ENCODE measurements at regions not wholly inside any gene's neighbourhood (a gene's known extent, or its start where the extent isn't known, plus 50 kb on each side); places are given as distances from the start of the nearest gene placed in this dataset.
"Not testable (repeated sequence)": the region's sequence is repeated elsewhere in the genome, so short reads cannot be mapped to it uniquely, and the experiment has no call there.

DNA sequence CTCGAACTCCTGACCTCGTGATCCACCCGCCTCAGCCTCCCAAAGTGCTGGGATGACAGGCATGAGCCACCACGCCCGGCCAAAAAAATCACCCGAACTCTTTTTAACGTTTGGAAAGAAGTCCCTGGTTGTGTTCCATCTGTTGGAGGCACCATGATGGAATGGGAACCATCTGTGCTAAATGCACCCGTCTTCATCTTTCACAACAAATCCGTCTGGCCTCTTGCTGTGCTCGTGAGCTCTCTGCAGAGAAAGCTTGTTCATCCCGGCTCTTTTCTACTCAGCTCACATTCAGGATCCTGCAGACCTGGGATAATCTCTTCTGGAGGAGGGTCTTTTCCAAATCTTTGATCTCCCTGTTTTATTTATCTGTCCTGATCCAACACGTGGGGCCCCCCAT lies 188.8 kb downstream of the CRLF2 start:
- intact Hi-C loops (cut with micrococcal nuclease; ENCODE audit: unreplicated experiment): no loop called here
- Histone ChIP-seq H3K9me3 (ENCODE audit: low read depth, low read length, poor library complexity, severe bottlenecking) (peaks cover 8% of the 10 kb centered on the region), H3K4me3 (ENCODE audit: low read depth, low read length, poor library complexity, severe bottlenecking) (no peak overlapping the region), H3K36me3 (ENCODE audit: insufficient read depth, low read length, poor library complexity, severe bottlenecking) (no peaks in the 10 kb centered on the region), H3K27me3 (replicated peaks; ENCODE audit: insufficient read depth, low read depth, low read length, poor library complexity) (no peaks in the 10 kb centered on the region), H3K27ac (ENCODE audit: low read depth, low read length, poor library complexity, severe bottlenecking) (no peak overlapping the region), H3K4me1 (ENCODE audit: insufficient read depth, low read length, poor library complexity, severe bottlenecking) (no peaks in the 10 kb centered on the region)
- CTCF ChIA-PET: no interaction called here
- no peak for TF ChIP-seq EZH2 (IDR thresholded peaks at IDR 0.05; ENCODE audit: borderline replicate concordance, low read depth, low read length, poor library complexity, severe bottlenecking)
- TF ChIP-seq, protein P1, sequence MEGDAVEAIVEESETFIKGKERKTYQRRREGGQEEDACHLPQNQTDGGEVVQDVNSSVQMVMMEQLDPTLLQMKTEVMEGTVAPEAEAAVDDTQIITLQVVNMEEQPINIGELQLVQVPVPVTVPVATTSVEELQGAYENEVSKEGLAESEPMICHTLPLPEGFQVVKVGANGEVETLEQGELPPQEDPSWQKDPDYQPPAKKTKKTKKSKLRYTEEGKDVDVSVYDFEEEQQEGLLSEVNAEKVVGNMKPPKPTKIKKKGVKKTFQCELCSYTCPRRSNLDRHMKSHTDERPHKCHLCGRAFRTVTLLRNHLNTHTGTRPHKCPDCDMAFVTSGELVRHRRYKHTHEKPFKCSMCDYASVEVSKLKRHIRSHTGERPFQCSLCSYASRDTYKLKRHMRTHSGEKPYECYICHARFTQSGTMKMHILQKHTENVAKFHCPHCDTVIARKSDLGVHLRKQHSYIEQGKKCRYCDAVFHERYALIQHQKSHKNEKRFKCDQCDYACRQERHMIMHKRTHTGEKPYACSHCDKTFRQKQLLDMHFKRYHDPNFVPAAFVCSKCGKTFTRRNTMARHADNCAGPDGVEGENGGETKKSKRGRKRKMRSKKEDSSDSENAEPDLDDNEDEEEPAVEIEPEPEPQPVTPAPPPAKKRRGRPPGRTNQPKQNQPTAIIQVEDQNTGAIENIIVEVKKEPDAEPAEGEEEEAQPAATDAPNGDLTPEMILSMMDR (conservative IDR thresholded peaks at IDR 0.05; ENCODE audit: low read depth, low read length): no peak
- POLR2A ChIA-PET (ENCODE audit: low non-redundant PET): no interaction called here
- no peak for DNase-seq (ENCODE audit: low spot score)
- no TSS peak for BruUV-seq (replicated peaks)

DNA sequence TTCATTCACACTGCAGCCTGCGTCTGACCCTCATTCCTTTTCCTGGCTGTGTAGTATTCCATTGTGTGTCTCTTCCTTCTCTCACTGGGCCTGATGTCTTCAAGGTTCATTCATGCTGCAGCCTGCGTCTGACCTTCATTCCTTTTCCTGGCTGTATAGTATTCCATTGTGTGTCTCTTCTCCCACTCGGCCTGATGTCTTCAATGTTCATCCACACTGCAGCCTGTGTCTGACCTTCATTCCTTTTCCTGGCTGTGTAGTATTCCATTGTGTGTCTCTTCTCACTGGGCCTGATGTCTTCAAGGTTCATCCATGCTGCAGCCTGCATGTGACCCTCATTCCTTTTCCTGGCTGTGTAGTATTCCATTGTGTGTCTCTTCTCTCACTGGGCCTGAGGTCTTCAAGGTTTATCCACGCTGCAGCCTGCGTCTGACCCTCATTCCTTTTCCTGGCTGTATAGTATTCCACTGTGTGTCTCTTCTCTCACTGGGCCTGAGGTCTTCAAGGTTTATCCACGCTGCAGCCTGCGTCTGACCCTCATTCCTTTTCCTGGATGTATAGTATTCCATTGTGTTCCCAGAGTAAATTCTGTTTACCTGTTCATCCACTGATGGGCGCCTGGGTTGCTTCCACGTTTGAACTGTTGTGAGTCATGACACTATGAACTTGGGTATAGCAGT lies 191.0 kb downstream of the CRLF2 start:
- intact Hi-C loops (cut with micrococcal nuclease; ENCODE audit: unreplicated experiment); POLR2A ChIA-PET (ENCODE audit: low non-redundant PET): not testable (repeated sequence)

DNA sequence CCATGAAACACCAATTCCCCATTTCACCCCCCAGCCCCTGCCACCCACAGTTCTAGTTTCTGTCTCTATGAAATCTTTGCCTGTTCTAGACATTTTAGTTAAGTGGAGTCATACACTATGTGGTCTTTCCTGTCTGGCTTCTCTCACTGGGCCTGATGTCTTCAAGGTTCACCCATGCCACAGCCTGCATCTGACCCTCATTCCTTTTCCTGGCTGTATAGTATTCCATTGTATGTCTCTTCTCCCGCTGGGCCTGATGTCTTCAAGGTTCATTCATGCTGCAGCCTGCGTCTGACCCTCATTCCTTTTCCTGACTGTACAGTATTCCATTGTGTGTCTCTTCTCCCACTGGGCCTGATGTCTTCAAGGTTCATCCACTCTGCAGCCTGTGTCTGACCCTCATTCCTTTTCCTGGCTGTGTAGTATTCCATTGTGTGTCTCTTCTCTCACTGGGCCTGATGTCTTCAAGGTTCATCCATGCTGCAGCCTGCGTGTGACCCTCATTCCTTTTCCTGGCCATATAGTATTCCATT lies 191.7 kb downstream of the CRLF2 start:
- BruUV-seq (replicated peaks): no TSS peak
- intact Hi-C loops (cut with micrococcal nuclease; ENCODE audit: unreplicated experiment): no loop called here
- Histone ChIP-seq H3K4me3 (ENCODE audit: low read depth, low read length, poor library complexity, severe bottlenecking) (no peak overlapping the region), H3K9me3 (ENCODE audit: low read depth, low read length, poor library complexity, severe bottlenecking) (peaks cover 8% of the 10 kb centered on the region), H3K27ac (ENCODE audit: low read depth, low read length, poor library complexity, severe bottlenecking) (no peak overlapping the region), H3K4me1 (ENCODE audit: insufficient read depth, low read length, poor library complexity, severe bottlenecking) (no peaks in the 10 kb centered on the region), H3K36me3 (ENCODE audit: insufficient read depth, low read length, poor library complexity, severe bottlenecking) (no peaks in the 10 kb centered on the region), H3K27me3 (replicated peaks; ENCODE audit: insufficient read depth, low read depth, low read length, poor library complexity) (no peaks in the 10 kb centered on the region)
- CTCF ChIA-PET: no interaction called here
- TF ChIP-seq, protein P1 (conservative IDR thresholded peaks at IDR 0.05; ENCODE audit: low read depth, low read length): no peak
- TF ChIP-seq EZH2 (IDR thresholded peaks at IDR 0.05; ENCODE audit: borderline replicate concordance, low read depth, low read length, poor library complexity, severe bottlenecking): no peak
- POLR2A ChIA-PET (ENCODE audit: low non-redundant PET): no interaction called here
- no peak for DNase-seq (ENCODE audit: low spot score)

More for the DNA sequence above, 191.0 kb downstream of the CRLF2 start:
- H3K27ac ChIP-seq (ENCODE audit: low read depth, low read length, poor library complexity, severe bottlenecking); H3K27me3 ChIP-seq (replicated peaks; ENCODE audit: insufficient read depth, low read depth, low read length, poor library complexity); CTCF ChIA-PET; H3K9me3 ChIP-seq (ENCODE audit: low read depth, low read length, poor library complexity, severe bottlenecking); H3K36me3 ChIP-seq (ENCODE audit: insufficient read depth, low read length, poor library complexity, severe bottlenecking); BruUV-seq (replicated peaks); H3K4me3 ChIP-seq (ENCODE audit: low read depth, low read length, poor library complexity, severe bottlenecking); H3K4me1 ChIP-seq (ENCODE audit: insufficient read depth, low read length, poor library complexity, severe bottlenecking); DNase-seq (ENCODE audit: low spot score): not testable (repeated sequence)

DNA sequence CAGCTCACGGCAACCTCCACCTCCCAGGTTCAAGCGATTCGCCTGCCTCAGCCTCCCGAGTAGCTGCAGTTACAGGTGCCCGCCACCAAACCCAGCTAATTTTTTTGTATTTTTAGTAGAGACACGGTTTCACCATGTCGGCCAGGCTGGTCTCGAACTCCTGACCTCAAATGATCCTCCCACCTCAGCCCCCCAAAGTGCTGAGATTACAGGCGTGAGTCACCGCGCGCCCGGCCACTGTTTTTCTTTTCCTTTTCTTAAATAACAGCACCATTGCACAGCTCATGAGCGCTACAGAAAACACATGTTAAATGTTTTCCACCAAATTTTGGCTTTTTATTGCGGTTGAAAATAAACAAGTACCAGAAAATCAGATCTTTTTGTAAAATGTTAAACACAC lies 195.5 kb downstream of the CRLF2 start:
- BruUV-seq (replicated peaks); H3K27me3 ChIP-seq (replicated peaks; ENCODE audit: insufficient read depth, low read depth, low read length, poor library complexity); CTCF ChIA-PET; POLR2A ChIA-PET (ENCODE audit: low non-redundant PET); DNase-seq (ENCODE audit: low spot score); H3K4me1 ChIP-seq (ENCODE audit: insufficient read depth, low read length, poor library complexity, severe bottlenecking); H3K4me3 ChIP-seq (ENCODE audit: low read depth, low read length, poor library complexity, severe bottlenecking); H3K36me3 ChIP-seq (ENCODE audit: insufficient read depth, low read length, poor library complexity, severe bottlenecking); H3K9me3 ChIP-seq (ENCODE audit: low read depth, low read length, poor library complexity, severe bottlenecking); intact Hi-C loops (cut with micrococcal nuclease; ENCODE audit: unreplicated experiment); H3K27ac ChIP-seq (ENCODE audit: low read depth, low read length, poor library complexity, severe bottlenecking): not testable (repeated sequence)

DNA sequence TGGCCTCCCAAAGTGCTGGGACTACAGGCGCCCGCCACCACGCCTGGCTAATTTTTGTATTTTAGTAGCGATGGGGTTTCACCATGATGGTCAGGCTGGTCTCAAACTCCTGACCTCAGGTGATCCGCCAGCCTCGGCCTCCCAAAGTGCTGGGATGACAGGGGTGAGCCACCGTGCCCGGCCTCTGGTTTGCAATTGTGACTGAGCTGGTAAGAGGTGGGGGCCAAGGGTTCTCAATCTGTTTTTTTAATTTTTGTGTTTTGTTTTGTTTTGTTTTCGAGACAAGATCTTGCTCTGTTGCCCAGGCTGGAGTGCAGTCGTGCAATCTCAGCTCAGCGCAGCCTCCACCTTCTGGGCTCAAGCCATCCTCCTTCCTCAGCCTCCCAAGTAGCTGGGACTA lies 196.2 kb downstream of the CRLF2 start:
- DNase-seq (ENCODE audit: low spot score); CTCF ChIA-PET; H3K36me3 ChIP-seq (ENCODE audit: insufficient read depth, low read length, poor library complexity, severe bottlenecking); BruUV-seq (replicated peaks); H3K9me3 ChIP-seq (ENCODE audit: low read depth, low read length, poor library complexity, severe bottlenecking); H3K27ac ChIP-seq (ENCODE audit: low read depth, low read length, poor library complexity, severe bottlenecking); H3K27me3 ChIP-seq (replicated peaks; ENCODE audit: insufficient read depth, low read depth, low read length, poor library complexity); H3K4me3 ChIP-seq (ENCODE audit: low read depth, low read length, poor library complexity, severe bottlenecking); intact Hi-C loops (cut with micrococcal nuclease; ENCODE audit: unreplicated experiment); POLR2A ChIA-PET (ENCODE audit: low non-redundant PET); H3K4me1 ChIP-seq (ENCODE audit: insufficient read depth, low read length, poor library complexity, severe bottlenecking): not testable (repeated sequence)

Data from A673 (cell line).